Nephron (organoid): ENCODE measurements at regions not wholly inside any gene's neighbourhood (a gene's known extent, or its start where the extent isn't known, plus 50 kb on each side); places are given as distances from the start of the nearest gene placed in this dataset.

Experiments used
- H3K27ac Mint-ChIP-seq, 3 experiments: 2 replicates each; pipeline ENCODE4 v1.8.0; 2020; ENCODE audit warnings: mixed read lengths in 3 of 3, mild to moderate bottlenecking in 2 of 3, moderate library complexity in 1 of 3
- H3K27me3 Mint-ChIP-seq: 2 replicates; pipeline ENCODE4 v1.8.0; 2021; ENCODE audit warnings: low read depth, mild to moderate bottlenecking, moderate library complexity, mixed read lengths
- H3K36me3 Mint-ChIP-seq: 2 replicates; pipeline ENCODE4 v1.8.0; 2020; ENCODE audit warnings: low read depth, mixed read lengths
- H3K4me1 Mint-ChIP-seq: 2 replicates; pipeline ENCODE4 v1.8.0; 2020; ENCODE audit warnings: mixed read lengths
- H3K4me3 Mint-ChIP-seq, 3 experiments: 2 replicates each; pipeline ENCODE4 v1.8.0; 2020; ENCODE audit warnings: mild to moderate bottlenecking in 3 of 3, mixed read lengths in 3 of 3, moderate library complexity in 2 of 3
- H3K9me3 Mint-ChIP-seq: 2 replicates; pipeline ENCODE4 v1.8.0; 2020; ENCODE audit warnings: mixed read lengths
- TF ChIP-seq, protein P1 (sequence below), 3 experiments: fragments of 200-600 bp; sonication (generic); IDR thresholded peaks; one replicate each; pipeline ENCODE4 v1.5.0; 2021; ENCODE audit warnings: antibody characterized with exemption in 3 of 3; ENCODE audit not compliant: unreplicated experiment in 3 of 3

DNA sequence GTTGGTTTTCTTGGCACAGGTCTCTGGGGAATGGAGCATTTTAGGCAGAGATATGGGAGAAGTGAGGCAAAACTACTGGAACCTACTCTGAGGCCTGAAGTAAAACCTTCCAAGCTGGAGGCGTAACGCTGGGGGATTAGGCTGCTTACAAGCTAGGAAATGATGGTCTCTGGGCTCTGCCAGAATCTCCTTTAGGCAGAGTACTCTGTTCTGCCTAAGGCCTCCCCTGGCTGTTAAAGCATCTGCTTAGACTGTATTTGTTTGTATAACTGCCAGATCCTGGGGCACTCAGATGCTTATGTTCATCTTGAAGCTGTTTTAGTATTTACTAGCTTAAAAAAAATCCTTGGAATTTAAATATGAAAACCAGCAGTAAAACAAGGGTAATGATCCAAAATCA lies 822.2 kb downstream of the RPA4 start:
- TF ChIP-seq, protein P1, sequence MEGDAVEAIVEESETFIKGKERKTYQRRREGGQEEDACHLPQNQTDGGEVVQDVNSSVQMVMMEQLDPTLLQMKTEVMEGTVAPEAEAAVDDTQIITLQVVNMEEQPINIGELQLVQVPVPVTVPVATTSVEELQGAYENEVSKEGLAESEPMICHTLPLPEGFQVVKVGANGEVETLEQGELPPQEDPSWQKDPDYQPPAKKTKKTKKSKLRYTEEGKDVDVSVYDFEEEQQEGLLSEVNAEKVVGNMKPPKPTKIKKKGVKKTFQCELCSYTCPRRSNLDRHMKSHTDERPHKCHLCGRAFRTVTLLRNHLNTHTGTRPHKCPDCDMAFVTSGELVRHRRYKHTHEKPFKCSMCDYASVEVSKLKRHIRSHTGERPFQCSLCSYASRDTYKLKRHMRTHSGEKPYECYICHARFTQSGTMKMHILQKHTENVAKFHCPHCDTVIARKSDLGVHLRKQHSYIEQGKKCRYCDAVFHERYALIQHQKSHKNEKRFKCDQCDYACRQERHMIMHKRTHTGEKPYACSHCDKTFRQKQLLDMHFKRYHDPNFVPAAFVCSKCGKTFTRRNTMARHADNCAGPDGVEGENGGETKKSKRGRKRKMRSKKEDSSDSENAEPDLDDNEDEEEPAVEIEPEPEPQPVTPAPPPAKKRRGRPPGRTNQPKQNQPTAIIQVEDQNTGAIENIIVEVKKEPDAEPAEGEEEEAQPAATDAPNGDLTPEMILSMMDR (IDR thresholded peaks at IDR 0.05; ENCODE audit: unreplicated experiment in 3 of 3), result no peak
- Mint-ChIP-seq H3K27me3 (no peaks in the 10 kb centered on the region), H3K9me3 (peaks cover 6% of the 10 kb centered on the region), H3K36me3 (no peaks in the 10 kb centered on the region), H3K4me1 (no peaks in the 10 kb centered on the region), H3K27ac (no peak overlapping the region), H3K4me3 (no peak overlapping the region)

DNA sequence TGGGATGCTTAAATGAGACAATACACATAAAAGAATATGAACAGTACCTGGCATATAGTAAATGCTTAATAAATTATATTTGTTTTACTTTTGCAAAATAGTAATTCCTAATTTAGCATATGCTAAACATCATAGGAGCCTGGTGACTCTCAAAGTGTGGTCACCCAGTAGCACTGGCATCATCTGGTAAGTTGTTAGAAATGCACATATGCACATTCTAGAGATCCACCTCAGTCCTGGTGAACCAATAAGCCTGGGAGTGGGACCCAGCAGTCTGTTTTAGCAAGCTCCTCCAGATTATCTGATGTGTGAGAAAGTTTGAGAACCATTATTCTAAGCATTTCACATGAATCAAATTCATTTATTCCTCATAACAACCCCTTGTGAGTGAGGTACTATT lies 830.4 kb downstream of the RPA4 start:
- Mint-ChIP-seq H3K27ac (no peak overlapping the region), H3K4me3 (no peak overlapping the region), H3K36me3 (no peaks in the 10 kb centered on the region), H3K9me3 (peaks cover 12% of the 10 kb centered on the region), H3K27me3 (no peaks in the 10 kb centered on the region), H3K4me1 (no peaks in the 10 kb centered on the region)
- TF ChIP-seq, protein P1 (IDR thresholded peaks at IDR 0.05; ENCODE audit: unreplicated experiment in 3 of 3), result no peak

DNA sequence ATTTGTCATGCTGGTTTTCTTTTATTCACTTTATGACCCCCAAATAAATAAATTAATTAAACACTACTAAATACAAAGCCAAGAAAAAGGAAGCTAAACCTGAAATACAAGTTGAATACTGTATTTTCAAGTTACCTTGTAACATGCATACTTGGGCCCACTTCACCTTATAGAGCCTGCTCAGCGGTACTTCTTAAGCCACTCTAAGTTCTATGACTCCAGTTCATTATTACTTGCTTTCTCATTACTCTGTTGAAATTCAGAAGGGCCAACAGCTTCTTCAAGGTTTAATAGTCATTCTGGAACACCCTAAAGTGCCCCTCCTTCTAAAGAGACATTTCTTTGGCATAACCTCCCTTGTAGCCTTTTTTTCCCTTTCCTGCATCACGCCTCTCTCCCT lies 844.5 kb downstream of the RPA4 start:
- Mint-ChIP-seq H3K4me3 (no peak overlapping the region), H3K9me3 (no peaks in the 10 kb centered on the region), H3K27me3 (no peaks in the 10 kb centered on the region), H3K27ac (no peak overlapping the region), H3K4me1 (no peaks in the 10 kb centered on the region), H3K36me3 (no peaks in the 10 kb centered on the region)
- TF ChIP-seq, protein P1 (IDR thresholded peaks at IDR 0.05; ENCODE audit: unreplicated experiment in 3 of 3), result no peak

DNA sequence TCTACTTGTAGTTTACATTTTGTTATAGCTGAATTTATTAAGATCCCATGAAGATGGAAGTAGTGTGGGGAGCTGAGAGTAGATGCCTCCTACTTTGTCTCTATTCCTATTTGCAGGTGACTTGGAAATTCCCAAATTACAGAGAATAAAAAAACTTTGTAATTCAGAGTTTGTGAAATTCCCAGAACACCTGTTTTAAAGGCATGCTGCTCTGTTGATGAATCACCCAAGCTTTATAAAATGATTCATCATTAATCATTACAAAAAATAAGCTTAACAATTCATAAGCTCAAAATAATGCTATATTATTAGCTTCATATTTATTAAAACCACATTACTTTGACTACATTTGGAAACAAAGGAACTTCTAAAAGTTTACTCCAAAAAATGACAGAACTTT lies 856.3 kb downstream of the RPA4 start:
- TF ChIP-seq, protein P1 (IDR thresholded peaks at IDR 0.05; ENCODE audit: unreplicated experiment in 3 of 3), result no peak
- no peak overlapping the region for H3K4me3 Mint-ChIP-seq
- H3K36me3 Mint-ChIP-seq, result no peaks in the 10 kb centered on the region
- H3K27me3 Mint-ChIP-seq, result no peaks in the 10 kb centered on the region
- peaks cover 15% of the 10 kb centered on the region for H3K4me1 Mint-ChIP-seq
- H3K9me3 Mint-ChIP-seq, result peaks cover 4% of the 10 kb centered on the region
- peak overlapping the region in 1 of 3 experiments; percentile 29 for H3K27ac Mint-ChIP-seq

DNA sequence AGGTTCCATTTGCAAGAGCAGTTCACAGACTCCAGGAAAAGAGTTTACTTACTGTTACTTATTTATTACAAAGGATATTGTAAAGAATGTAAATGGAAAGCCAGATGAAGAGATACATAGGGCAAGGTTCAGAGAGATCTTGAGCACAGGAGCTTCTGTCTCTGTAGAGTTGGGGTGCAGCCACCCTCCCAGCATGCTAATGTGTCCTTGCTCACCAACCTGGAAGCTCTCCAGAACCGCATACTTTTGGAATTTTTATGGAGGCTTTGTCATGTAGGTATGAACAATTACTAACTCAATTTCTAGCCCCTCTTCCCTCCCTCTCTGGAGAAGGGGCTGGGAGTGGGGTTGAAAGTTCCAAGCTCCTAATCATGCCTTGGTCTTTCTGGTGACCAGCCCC lies 857.2 kb downstream of the RPA4 start:
- H3K4me3 Mint-ChIP-seq, result no peak overlapping the region
- H3K27ac Mint-ChIP-seq, result no peak overlapping the region
- H3K36me3 Mint-ChIP-seq, result no peaks in the 10 kb centered on the region
- H3K9me3 Mint-ChIP-seq, result peaks cover 4% of the 10 kb centered on the region
- TF ChIP-seq, protein P1 (IDR thresholded peaks at IDR 0.05; ENCODE audit: unreplicated experiment in 3 of 3), result no peak
- H3K4me1 Mint-ChIP-seq, result peaks cover 24% of the 10 kb centered on the region
- no peaks in the 10 kb centered on the region for H3K27me3 Mint-ChIP-seq

DNA sequence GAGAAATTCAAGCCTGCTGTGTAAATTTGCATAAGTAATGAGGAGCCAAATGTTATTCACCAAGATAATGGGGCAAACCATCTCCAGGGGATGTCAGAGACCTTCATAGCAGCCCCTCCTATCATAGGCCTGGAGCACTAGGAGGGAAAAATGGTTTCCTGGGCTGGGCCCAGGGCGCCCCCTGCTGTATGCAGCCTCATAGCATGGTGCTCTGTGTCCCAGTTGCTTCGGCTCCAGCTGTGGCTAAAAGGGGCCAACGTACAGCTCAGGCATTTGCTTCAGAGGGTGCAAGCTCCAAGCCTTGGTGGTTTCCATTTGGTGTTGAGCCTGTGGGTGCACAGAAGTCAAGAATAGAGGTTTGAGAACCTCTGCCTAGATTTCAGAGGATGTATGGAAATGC lies 859.3 kb downstream of the RPA4 start:
- Mint-ChIP-seq H3K27ac (no peak overlapping the region), H3K4me1 (peaks cover 24% of the 10 kb centered on the region), H3K27me3 (no peaks in the 10 kb centered on the region), H3K36me3 (no peaks in the 10 kb centered on the region), H3K4me3 (no peak overlapping the region), H3K9me3 (peaks cover 4% of the 10 kb centered on the region)
- TF ChIP-seq, protein P1 (IDR thresholded peaks at IDR 0.05; ENCODE audit: unreplicated experiment in 3 of 3), result no peak
